ENCODE measurements at regions not wholly inside any gene's neighbourhood (a gene's known extent, or its start where the extent isn't known, plus 50 kb on each side); places are given as distances from the start of the nearest gene placed in this dataset.
A peak's percentile ranks its signal among the peaks of the same experiment; 100 is the strongest.

- no peak for DNase-seq (ENCODE audit: low read depth)
- no peak for TF ChIP-seq CTCF (IDR thresholded peaks at IDR 0.05; ENCODE audit: control insufficient read depth, insufficient read depth, low read depth, low read length, missing control alignments)
- H3K4me3 ChIP-seq (ENCODE audit: control insufficient read depth, low read depth, low read length): no peak overlapping the region
Measured at GRCh38 chr17:13398853-13399252, 202.9 kb downstream of the HS3ST3A1 start.

GRCh38 chr17:13398091-13398490, 203.6 kb downstream of the HS3ST3A1 start:
- no peak for TF ChIP-seq CTCF (IDR thresholded peaks at IDR 0.05; ENCODE audit: control insufficient read depth, insufficient read depth, low read depth, low read length, missing control alignments)
- DNase-seq (ENCODE audit: low read depth): no peak
- H3K4me3 ChIP-seq (ENCODE audit: control insufficient read depth, low read depth, low read length): no peak overlapping the region

GRCh38 chr17:13395862-13396261, 205.9 kb downstream of the HS3ST3A1 start:
- peak; percentile 57 for DNase-seq (ENCODE audit: low read depth)
- no peak for TF ChIP-seq CTCF (IDR thresholded peaks at IDR 0.05; ENCODE audit: control insufficient read depth, insufficient read depth, low read depth, low read length, missing control alignments)
- H3K4me3 ChIP-seq (ENCODE audit: control insufficient read depth, low read depth, low read length): no peak overlapping the region

- no peak for TF ChIP-seq CTCF (IDR thresholded peaks at IDR 0.05; ENCODE audit: control insufficient read depth, insufficient read depth, low read depth, low read length, missing control alignments)
- no peak overlapping the region for H3K4me3 ChIP-seq (ENCODE audit: control insufficient read depth, low read depth, low read length)
- peak; percentile 61 for DNase-seq (ENCODE audit: low read depth)
Measured at GRCh38 chr17:13395346-13395745, 206.4 kb downstream of the HS3ST3A1 start.

GRCh38 chr17:13393841-13394710, 207.7 kb downstream of the HS3ST3A1 start:
- H3K4me3 ChIP-seq (ENCODE audit: control insufficient read depth, low read depth, low read length): no peak overlapping the region
- DNase-seq (ENCODE audit: low read depth): peak; percentile 90
- TF ChIP-seq CTCF (IDR thresholded peaks at IDR 0.05; ENCODE audit: control insufficient read depth, insufficient read depth, low read depth, low read length, missing control alignments): no peak

GRCh38 chr17:13387952-13388351, 213.8 kb downstream of the HS3ST3A1 start:
- no peak for TF ChIP-seq CTCF (IDR thresholded peaks at IDR 0.05; ENCODE audit: control insufficient read depth, insufficient read depth, low read depth, low read length, missing control alignments)
- no peak overlapping the region for H3K4me3 ChIP-seq (ENCODE audit: control insufficient read depth, low read depth, low read length)
- no peak for DNase-seq (ENCODE audit: low read depth)

Data from AG09309 (cell line).